IMR-90 (cell line): ENCODE measurements at regions not wholly inside any gene's neighbourhood (a gene's known extent, or its start where the extent isn't known, plus 50 kb on each side); places are given as distances from the start of the nearest gene placed in this dataset.

ENCODE experiments used
- ATAC-seq: fragments of 200-7000 bp; cut with Tn5 transposase; 2 replicates; pipeline ENCODE4 v1.9.1; 2020; ENCODE audit warnings: low read depth, mild to moderate bottlenecking, moderate library complexity
- BruUV-seq: library from RNA; stranded (reverse); fragments of 400-500 nt; replicated peaks from 2 replicates; lab custom pipeline; 2021; lab: Mats Ljungman, UMichigan
- CTCF ChIA-PET: fragments of 300-600 bp; formaldehyde crosslinking; extraction: SDS; loops from one replicate; lab custom pipeline; 2021; ENCODE audit warnings: antibody characterized with exemption; lab: Yijun Ruan, JAX
- POLR2A ChIA-PET: fragments of 300-600 bp; sonication (Branson Sonifier 250); formaldehyde crosslinking; loops from one replicate; lab custom pipeline; 2022; ENCODE audit warnings: antibody characterized with exemption; ENCODE audit not compliant: unreplicated experiment; lab: Charles Lee
- DNase-seq: peaks from one replicate; pipeline ENCODE4 v3.0.0; 2013
- H2AFZ ChIP-seq: replicated peaks from 2 replicates; pipeline ENCODE3; 2013; ENCODE audit warnings: low read length, mild to moderate bottlenecking; ENCODE audit not compliant: poor library complexity
- H2AK5ac ChIP-seq: 2 replicates; pipeline ENCODE4 v1.6.1; 2013; ENCODE audit warnings: low read depth, low read length, inconsistent platforms
- H2AK9ac ChIP-seq: replicated peaks from 2 replicates; pipeline ENCODE3; 2013; ENCODE audit warnings: mild to moderate bottlenecking, low read depth, low read length, moderate library complexity; ENCODE audit not compliant: poor library complexity
- H2BK120ac ChIP-seq: 2 replicates; pipeline ENCODE4 v1.6.1; 2013; ENCODE audit warnings: low read depth, low read length, inconsistent platforms
- H2BK15ac ChIP-seq: 3 replicates; pipeline ENCODE4 v1.6.1; 2013; ENCODE audit warnings: low read depth, low read length, inconsistent platforms
- H2BK20ac ChIP-seq: 2 replicates; pipeline ENCODE4 v1.6.1; 2013; ENCODE audit warnings: low read depth, mild to moderate bottlenecking, inconsistent platforms, low read length, moderate library complexity
- H2BK5ac ChIP-seq: 2 replicates; pipeline ENCODE4 v1.6.1; 2013; ENCODE audit warnings: mild to moderate bottlenecking, low read depth, low read length, inconsistent platforms; ENCODE audit not compliant: poor library complexity, severe bottlenecking
- H3K14ac ChIP-seq: replicated peaks from 2 replicates; pipeline ENCODE4 v1.6.1; 2013; ENCODE audit warnings: low read depth, low read length, inconsistent platforms
- H3K18ac ChIP-seq: 2 replicates; pipeline ENCODE4 v1.6.1; 2013; ENCODE audit warnings: low read depth, low read length, control low read depth
- H3K23ac ChIP-seq: 2 replicates; pipeline ENCODE4 v1.6.1; 2013; ENCODE audit warnings: low read depth, low read length, inconsistent platforms
- H3K27ac ChIP-seq: 2 replicates; pipeline ENCODE4 v1.5.1; 2013; ENCODE audit warnings: mild to moderate bottlenecking, control low read depth, low read length; ENCODE audit not compliant: insufficient read depth
- H3K27me3 ChIP-seq: 2 replicates; pipeline ENCODE4 v1.6.1; 2013; ENCODE audit warnings: low read length; ENCODE audit not compliant: control insufficient read depth, insufficient read depth
- H3K36me3 ChIP-seq: 2 replicates; pipeline ENCODE4 v1.6.1; 2013; ENCODE audit warnings: low read length, mixed read lengths; ENCODE audit not compliant: control insufficient read depth, insufficient read depth
- H3K4ac ChIP-seq: 2 replicates; pipeline ENCODE4 v1.6.1; 2013; ENCODE audit warnings: low read depth, low read length, inconsistent platforms
- H3K4me1 ChIP-seq: 2 replicates; pipeline ENCODE4 v1.6.1; 2013; ENCODE audit warnings: low read length, mixed read lengths; ENCODE audit not compliant: control insufficient read depth, insufficient read depth
- H3K4me2 ChIP-seq: 2 replicates; pipeline ENCODE4 v1.6.1; 2013; ENCODE audit warnings: low read depth, mild to moderate bottlenecking, control low read depth, low read length, moderate library complexity
- H3K4me3 ChIP-seq: 2 replicates; pipeline ENCODE4 v1.5.1; 2013; ENCODE audit warnings: low read depth, mild to moderate bottlenecking, control low read depth, low read length, moderate library complexity; ENCODE audit not compliant: insufficient read depth
- H3K56ac ChIP-seq: 2 replicates; pipeline ENCODE4 v1.6.1; 2013; ENCODE audit warnings: low read length, inconsistent platforms; ENCODE audit not compliant: insufficient read depth; ENCODE audit errors: extremely low read depth
- H3K79me1 ChIP-seq, 2 experiments: 2 replicates each; pipeline ENCODE4 v1.6.1; 2013; ENCODE audit warnings: low read length in 2 of 2, inconsistent platforms in 1 of 2, low read depth in 1 of 2
- H3K9ac ChIP-seq: 2 replicates; pipeline ENCODE4 v1.6.1; 2013; ENCODE audit warnings: low read depth, low read length, control low read depth
- H3K9me1 ChIP-seq: 2 replicates; pipeline ENCODE4 v1.6.1; 2013; ENCODE audit warnings: low read length, inconsistent platforms; ENCODE audit not compliant: insufficient read depth
- H3K9me3 ChIP-seq: 2 replicates; pipeline ENCODE4 v1.6.1; 2013; ENCODE audit warnings: low read length; ENCODE audit not compliant: control insufficient read depth, insufficient read depth
- H4K20me1 ChIP-seq: 2 replicates; pipeline ENCODE4 v1.6.1; 2013; ENCODE audit warnings: low read length, inconsistent platforms; ENCODE audit not compliant: insufficient read depth
- H4K5ac ChIP-seq: 2 replicates; pipeline ENCODE4 v1.6.1; 2013; ENCODE audit warnings: mild to moderate bottlenecking, low read depth, low read length, control low read depth
- H4K8ac ChIP-seq, 2 experiments: 2 replicates each; pipeline ENCODE4 v1.6.1; 2013; ENCODE audit warnings: low read depth in 2 of 2, low read length in 2 of 2, control low read depth in 1 of 2, inconsistent platforms in 1 of 2
- H4K91ac ChIP-seq: 2 replicates; pipeline ENCODE4 v1.6.1; 2013; ENCODE audit warnings: low read depth, low read length, inconsistent platforms; ENCODE audit not compliant: insufficient read depth
- MAZ ChIP-seq: IDR thresholded peaks from 2 replicates; pipeline ENCODE4 v1.6.1; 2012; ENCODE audit warnings: low read depth, mild to moderate bottlenecking, low read length, improper control_type of control experiment, moderate library complexity, borderline replicate concordance
- POLR2A ChIP-seq: IDR thresholded peaks from 2 replicates; pipeline ENCODE4 v1.6.1; 2012; ENCODE audit warnings: mild to moderate bottlenecking, low read depth, low read length
- WGBS, 2 experiments: methylation state at CpG; one replicate each; pipeline versions ENCODE4 v1.1.5 to v1.1.7; 2013; ENCODE audit warnings: missing lambda C conversion rate in 2 of 2; ENCODE audit not compliant: insufficient read length in 1 of 2; ENCODE audit errors: extremely low coverage in 2 of 2; 5-methylcytosine and 5-hydroxymethylcytosine counted together
- dilution Hi-C: fragments of 300-500 bp; cut with HindIII; formaldehyde crosslinking; loops from one replicate; pipeline ENCODE4 v1.14.3; 2018; ENCODE audit warnings: low sequenced_read_pairs; ENCODE audit not compliant: unreplicated experiment
- in situ Hi-C: fragments of 300-500 bp; cut with MboI; formaldehyde crosslinking; loops from 3 replicates; pipeline ENCODE4 v1.14.3; 2019; ENCODE audit warnings: low sequenced_read_pairs, inconsistent platforms, mixed read lengths
- intact Hi-C: fragments of 100-400 bp; cut with micrococcal nuclease; formaldehyde crosslinking; loops from 2 replicates; pipeline ENCODE4 v1.10.0; 2022
- TF ChIP-seq, protein P1 (sequence below): conservative IDR thresholded peaks from 2 replicates; pipeline ENCODE4 v1.5.1; 2012; ENCODE audit warnings: mild to moderate bottlenecking, low read depth, low read length, improper control_type of control experiment

DNA sequence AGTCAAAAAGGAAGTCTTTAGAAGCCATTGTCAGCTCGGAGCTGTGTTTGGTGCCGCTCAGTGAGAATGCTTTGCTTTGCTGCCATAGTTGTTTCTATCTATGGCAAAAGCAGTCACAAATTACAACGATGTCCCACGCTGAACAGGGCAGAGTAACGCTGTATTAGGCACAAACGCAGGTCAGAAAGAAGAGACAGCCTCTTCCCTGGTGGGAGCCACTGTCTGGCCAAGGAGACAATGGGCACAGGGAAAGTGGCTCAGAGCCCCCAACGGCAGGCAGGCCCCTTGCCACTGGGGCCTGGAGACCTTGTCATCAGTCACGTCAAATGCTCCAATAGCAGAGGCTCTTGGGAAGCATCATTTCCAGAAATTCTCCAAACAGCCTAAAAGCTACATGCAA lies 244.2 kb downstream of the TEX29 start:
- H4K5ac ChIP-seq: no peak overlapping the region
- no peaks in the 10 kb centered on the region for H3K36me3 ChIP-seq
- no peak overlapping the region for H2BK5ac ChIP-seq
- H4K20me1 ChIP-seq: no peaks in the 10 kb centered on the region
- no peaks in the 10 kb centered on the region for H3K9me1 ChIP-seq
- H2BK20ac ChIP-seq: no peak overlapping the region
- H2AK9ac ChIP-seq: no peak overlapping the region
- DNase-seq (no peak), ATAC-seq (no peak)
- no peak overlapping the region for H3K9ac ChIP-seq
- ChIA-PET CTCF (interaction anchor here (0.6 kb wide), 1 partner anchor 136 kb away, joined by 5 read pairs; no protein-coding TSS in a partner anchor), POLR2A (no interaction called here)
- H3K4me2 ChIP-seq: no peak overlapping the region
- H3K79me1 ChIP-seq: no peaks in the 10 kb centered on the region
- no TSS peak for BruUV-seq
- H2BK15ac ChIP-seq: no peak overlapping the region
- intact Hi-C loops (no loop called here), dilution Hi-C loops (no loop called here), in situ Hi-C loops (no loop called here)
- no peak overlapping the region for H4K8ac ChIP-seq
- no peak overlapping the region for H3K27ac ChIP-seq
- no peak overlapping the region for H3K23ac ChIP-seq
- no peak overlapping the region for H2BK120ac ChIP-seq
- no peaks in the 10 kb centered on the region for H3K27me3 ChIP-seq
- H3K56ac ChIP-seq: no peak overlapping the region
- WGBS, 2 experiments: 43% methylated on average over 6 of the region's 8 CpGs; no CpG with 5 or more reads in 1 of the 2 experiments
- no peaks in the 10 kb centered on the region for H3K4me1 ChIP-seq
- H3K14ac ChIP-seq: no peak overlapping the region
- no peak overlapping the region for H3K4ac ChIP-seq
- H2AK5ac ChIP-seq: no peak overlapping the region
- no peak overlapping the region for H2AFZ ChIP-seq
- TF ChIP-seq POLR2A (no peak), MAZ (no peak)
- TF ChIP-seq, protein P1, sequence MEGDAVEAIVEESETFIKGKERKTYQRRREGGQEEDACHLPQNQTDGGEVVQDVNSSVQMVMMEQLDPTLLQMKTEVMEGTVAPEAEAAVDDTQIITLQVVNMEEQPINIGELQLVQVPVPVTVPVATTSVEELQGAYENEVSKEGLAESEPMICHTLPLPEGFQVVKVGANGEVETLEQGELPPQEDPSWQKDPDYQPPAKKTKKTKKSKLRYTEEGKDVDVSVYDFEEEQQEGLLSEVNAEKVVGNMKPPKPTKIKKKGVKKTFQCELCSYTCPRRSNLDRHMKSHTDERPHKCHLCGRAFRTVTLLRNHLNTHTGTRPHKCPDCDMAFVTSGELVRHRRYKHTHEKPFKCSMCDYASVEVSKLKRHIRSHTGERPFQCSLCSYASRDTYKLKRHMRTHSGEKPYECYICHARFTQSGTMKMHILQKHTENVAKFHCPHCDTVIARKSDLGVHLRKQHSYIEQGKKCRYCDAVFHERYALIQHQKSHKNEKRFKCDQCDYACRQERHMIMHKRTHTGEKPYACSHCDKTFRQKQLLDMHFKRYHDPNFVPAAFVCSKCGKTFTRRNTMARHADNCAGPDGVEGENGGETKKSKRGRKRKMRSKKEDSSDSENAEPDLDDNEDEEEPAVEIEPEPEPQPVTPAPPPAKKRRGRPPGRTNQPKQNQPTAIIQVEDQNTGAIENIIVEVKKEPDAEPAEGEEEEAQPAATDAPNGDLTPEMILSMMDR: no peak
- H3K9me3 ChIP-seq: peaks cover 52% of the 10 kb centered on the region
- no peak overlapping the region for H3K4me3 ChIP-seq
- H3K18ac ChIP-seq: no peak overlapping the region
- no peak overlapping the region for H4K91ac ChIP-seq
